K562 (cell line): ENCODE measurements at regions not wholly inside any gene's neighbourhood (a gene's known extent, or its start where the extent isn't known, plus 50 kb on each side); places are given as distances from the start of the nearest gene placed in this dataset.

Experiments
- ATAC-seq: fragments of 200-7000 bp; cut with Tn5 transposase; 3 replicates; pipeline ENCODE4 v1.9.1; 2020; ENCODE audit warnings: moderate library complexity
- BruUV-seq: library from RNA; stranded (reverse); fragments of 400-500 nt; replicated peaks from 2 replicates; lab custom pipeline; 2021; lab: Mats Ljungman, UMichigan
- CTCF ChIA-PET: fragments of 300-600 bp; formaldehyde crosslinking; extraction: SDS; loops from one replicate; lab custom pipeline; 2021; ENCODE audit warnings: low intra/inter-chr PET ratio; lab: Yijun Ruan, JAX
- POLR2A ChIA-PET: fragments of 300-600, 350-650 bp; sonication (Branson Sonifier 250); formaldehyde crosslinking; extraction: SDS; loops from one replicate; lab custom pipeline; 2021; ENCODE audit warnings: antibody characterized with exemption, inconsistent platforms; lab: Yijun Ruan, JAX
- DNase-seq, 4 experiments: peaks; one replicate each; pipeline versions ENCODE4 v3.0.0 to v3.0.0-alpha.2; 2011 to 2018; ENCODE audit warnings: low spot score in 3 of 4, mixed read lengths in 3 of 4; ENCODE audit errors: extremely low read depth in 1 of 4
- FAIRE-seq: peaks from 2 replicates; lab custom pipeline; 2011; peaks lifted over from hg19 to GRCh38; lab: Jason Lieb, UNC
- H2AFZ ChIP-seq: 2 replicates; pipeline ENCODE4 v1.6.0; 2011; ENCODE audit warnings: low read depth, low read length, control low read depth, inconsistent platforms
- H3K27ac ChIP-seq: fragments of 200-600 bp; 3 replicates; pipeline ENCODE4 v1.8.0; 2011; ENCODE audit warnings: low read depth, mild to moderate bottlenecking, control low read depth, inconsistent platforms, low read length, moderate library complexity, mixed read lengths; ENCODE audit errors: extremely low read depth
- H3K27me3 ChIP-seq, 2 experiments: fragments of 300-600 bp in 1 of 2; 2 replicates in 1 of 2; 3 replicates in 1 of 2; pipeline versions ENCODE4 v1.6.0 to v1.8.0; 2011; ENCODE audit warnings: inconsistent platforms in 2 of 2, low read length in 2 of 2, mild to moderate bottlenecking in 1 of 2, mixed read lengths in 1 of 2, moderate library complexity in 1 of 2; ENCODE audit not compliant: control insufficient read depth in 2 of 2, insufficient read depth in 2 of 2
- H3K36me3 ChIP-seq: fragments of 300-600 bp; 3 replicates; pipeline ENCODE4 v1.8.0; 2011; ENCODE audit warnings: mild to moderate bottlenecking, low read length, inconsistent platforms; ENCODE audit not compliant: control insufficient read depth, insufficient read depth
- H3K4me1 ChIP-seq, 2 experiments: fragments of 200-600 bp in 1 of 2; replicated peaks in 1 of 2; 2 replicates in 1 of 2; 3 replicates in 1 of 2; pipeline versions ENCODE4 v1.5.1 to v1.8.0; 2011; ENCODE audit warnings: inconsistent platforms in 2 of 2, low read length in 2 of 2, mild to moderate bottlenecking in 1 of 2, mixed read lengths in 1 of 2, moderate library complexity in 1 of 2; ENCODE audit not compliant: control insufficient read depth in 2 of 2, insufficient read depth in 2 of 2
- H3K4me2 ChIP-seq: 2 replicates; pipeline ENCODE4 v1.6.1; 2011; ENCODE audit warnings: low read length, control low read depth, inconsistent platforms, mixed read lengths; ENCODE audit not compliant: insufficient read depth
- H3K4me3 ChIP-seq: fragments of 200-600 bp; sonication (generic), shearing (Covaris generic); 2 replicates; pipeline ENCODE4 v1.5.1; 2016; ENCODE audit warnings: control low read depth, inconsistent platforms
- H3K79me2 ChIP-seq: fragments of 200-600 bp; 3 replicates; pipeline ENCODE4 v1.8.0; 2011; ENCODE audit warnings: low read length, inconsistent platforms; ENCODE audit not compliant: control insufficient read depth, insufficient read depth
- H3K9ac ChIP-seq, 2 experiments: 2 replicates each; pipeline versions ENCODE4 v1.6.0 to v1.6.1; 2011; ENCODE audit warnings: low read depth in 2 of 2, low read length in 2 of 2, control low read depth in 1 of 2, inconsistent platforms in 1 of 2, mild to moderate bottlenecking in 1 of 2, mixed read lengths in 1 of 2; ENCODE audit not compliant: insufficient read depth in 1 of 2
- H3K9me1 ChIP-seq: one replicate; pipeline ENCODE4 v1.6.0; 2011; ENCODE audit warnings: inconsistent platforms, mild to moderate bottlenecking, low read length, moderate library complexity; ENCODE audit not compliant: control insufficient read depth, insufficient read depth
- H3K9me3 ChIP-seq: replicated peaks from 2 replicates; pipeline ENCODE4 v1.5.1; 2011; ENCODE audit warnings: low read depth, low read length, inconsistent platforms; ENCODE audit not compliant: control insufficient read depth, insufficient read depth
- H4K20me1 ChIP-seq: replicated peaks from 2 replicates; pipeline ENCODE4 v1.6.1; 2011; ENCODE audit warnings: low read length, inconsistent platforms, mixed read lengths; ENCODE audit not compliant: control insufficient read depth, insufficient read depth
- FIP1L1 ChIP-seq: fragments of 200-400 bp; formaldehyde crosslinking; IDR thresholded peaks from 2 replicates; pipeline ENCODE4 v1.6.1; 2018; ENCODE audit warnings: mild to moderate bottlenecking, low read depth, low read length; ENCODE audit not compliant: poor library complexity, severe bottlenecking
- NFIX ChIP-seq: fragments of 250-450 bp; sonication (Bioruptor Pico); IDR thresholded peaks from 2 replicates; pipeline ENCODE4 v1.4.0; 2020; ENCODE audit warnings: low read depth, mild to moderate bottlenecking, moderate library complexity
- NR4A1 ChIP-seq, 2 experiments: fragments of 250-450 bp in 1 of 2; fragments of 450-650 bp in 1 of 2; sonication (Bioruptor Pico) in 1 of 2; IDR thresholded peaks; 2 replicates each; pipeline versions ENCODE4 v1.4.0 to v1.6.1; 2016 to 2020; ENCODE audit warnings: mild to moderate bottlenecking in 2 of 2, missing compliant biosample characterization in 1 of 2, missing genetic modification characterization in 1 of 2, moderate library complexity in 1 of 2
- PHB2 ChIP-seq: fragments of 450-650 bp; IDR thresholded peaks from 2 replicates; pipeline ENCODE4 v1.6.1; 2017; ENCODE audit warnings: low read depth
- PTRF ChIP-seq: fragments of 450-650 bp; IDR thresholded peaks from 2 replicates; pipeline ENCODE4 v1.6.1; 2016; ENCODE audit warnings: mild to moderate bottlenecking, missing genetic modification characterization, missing compliant biosample characterization
- TCF3 ChIP-seq: sonication (generic); formaldehyde crosslinking; IDR thresholded peaks from 2 replicates; pipeline ENCODE4 v1.4.0; 2020; ENCODE audit warnings: mild to moderate bottlenecking, missing genetic modification reagents
- XRCC3 ChIP-seq: fragments of 450-650 bp; IDR thresholded peaks from 2 replicates; pipeline ENCODE4 v1.6.1; 2017; ENCODE audit warnings: mild to moderate bottlenecking, moderate library complexity
- ZNF431 ChIP-seq: sonication (generic); formaldehyde crosslinking; IDR thresholded peaks from 2 replicates; pipeline ENCODE4 v1.8.0; 2022; ENCODE audit warnings: mild to moderate bottlenecking, missing genetic modification reagents
- ZNF696 ChIP-seq: fragments of 250-450 bp; sonication (Bioruptor Pico); conservative IDR thresholded peaks from 2 replicates; pipeline ENCODE4 v1.4.0; 2020; ENCODE audit warnings: mild to moderate bottlenecking, moderate library complexity
- WGBS: fragments of 100-300 bp; shearing (Covaris generic); methylation state at CpG from one replicate; pipeline ENCODE4 v1.1.6; 2016; ENCODE audit warnings: low coverage, mixed read lengths; ENCODE audit not compliant: insufficient coverage; ENCODE audit errors: missing lambda C conversion rate; 5-methylcytosine and 5-hydroxymethylcytosine counted together
- in situ Hi-C: fragments of 300-500 bp; cut with MboI; formaldehyde crosslinking; loops from 4 replicates; pipeline ENCODE4 v1.15.0; 2018; ENCODE audit warnings: inconsistent platforms, mixed read lengths
- intact Hi-C: fragments of 100-400 bp; cut with micrococcal nuclease; formaldehyde crosslinking; loops from 2 replicates; pipeline ENCODE4 v1.14.2; 2022
- TF ChIP-seq, protein P1 (sequence below), 2 experiments: fragments of 450-650 bp; IDR thresholded peaks; 2 replicates each; pipeline ENCODE4 v1.6.1; 2016
- TF ChIP-seq, protein P2 (sequence below): fragments of 150-350 bp; conservative IDR thresholded peaks from 2 replicates; pipeline ENCODE4 v1.6.1; 2014; ENCODE audit warnings: low read length

DNA sequence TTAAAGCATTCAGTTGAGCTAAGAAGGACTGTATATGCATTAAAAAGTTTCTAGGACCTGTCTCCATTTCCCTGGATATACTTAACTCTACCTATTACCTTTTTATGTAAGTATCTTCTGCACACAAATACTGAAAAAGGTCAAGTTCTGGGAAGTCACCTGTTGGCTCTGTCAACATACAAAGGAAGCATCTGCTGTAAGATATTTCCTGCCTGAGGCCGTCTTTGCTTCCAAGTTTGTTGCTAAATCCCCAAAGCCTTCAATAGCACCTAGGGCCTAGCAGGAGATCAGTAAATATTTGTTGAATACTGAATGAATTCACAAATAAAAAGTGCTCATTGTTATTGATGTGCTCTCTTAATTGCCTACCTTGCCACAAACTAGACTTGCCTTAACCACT lies 188.4 kb downstream of the DUSP6 start:
- H3K4me2 ChIP-seq: no peak overlapping the region
- no TSS peak for BruUV-seq
- H3K9me3 ChIP-seq: no peaks in the 10 kb centered on the region
- H3K36me3 ChIP-seq: no peaks in the 10 kb centered on the region
- CTCF ChIA-PET: no interaction called here
- no peak overlapping the region for H3K4me3 ChIP-seq
- intact Hi-C loops: no loop called here
- FAIRE-seq (no peak), DNase-seq (no peak)
- H3K27ac ChIP-seq: no peak overlapping the region
- no peaks in the 10 kb centered on the region for H3K9me1 ChIP-seq
- 23% methylated on average over 1 of the region's 1 CpG for WGBS
- no peaks in the 10 kb centered on the region for H3K27me3 ChIP-seq
- H3K79me2 ChIP-seq: no peaks in the 10 kb centered on the region
- TF ChIP-seq PTRF (tag) (no peak), ZNF696 (no peak), NR4A1 (CRISPR knock-in tag; IDR thresholded peaks at IDR 0.05) (no peak), NR4A1 (tag; IDR thresholded peaks at IDR 0.05) (no peak), ZNF431 (CRISPR knock-in tag) (no peak), PHB2 (no peak), XRCC3 (no peak), NFIX (CRISPR knock-in tag) (no peak), FIP1L1 (no peak), TCF3 (no peak)
- TF ChIP-seq, protein P1, sequence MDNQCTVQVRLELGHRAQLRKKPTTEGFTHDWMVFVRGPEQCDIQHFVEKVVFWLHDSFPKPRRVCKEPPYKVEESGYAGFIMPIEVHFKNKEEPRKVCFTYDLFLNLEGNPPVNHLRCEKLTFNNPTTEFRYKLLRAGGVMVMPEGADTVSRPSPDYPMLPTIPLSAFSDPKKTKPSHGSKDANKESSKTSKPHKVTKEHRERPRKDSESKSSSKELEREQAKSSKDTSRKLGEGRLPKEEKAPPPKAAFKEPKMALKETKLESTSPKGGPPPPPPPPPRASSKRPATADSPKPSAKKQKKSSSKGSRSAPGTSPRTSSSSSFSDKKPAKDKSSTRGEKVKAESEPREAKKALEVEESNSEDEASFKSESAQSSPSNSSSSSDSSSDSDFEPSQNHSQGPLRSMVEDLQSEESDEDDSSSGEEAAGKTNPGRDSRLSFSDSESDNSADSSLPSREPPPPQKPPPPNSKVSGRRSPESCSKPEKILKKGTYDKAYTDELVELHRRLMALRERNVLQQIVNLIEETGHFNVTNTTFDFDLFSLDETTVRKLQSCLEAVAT (IDR thresholded peaks at IDR 0.05): no peak
- TF ChIP-seq, protein P2, sequence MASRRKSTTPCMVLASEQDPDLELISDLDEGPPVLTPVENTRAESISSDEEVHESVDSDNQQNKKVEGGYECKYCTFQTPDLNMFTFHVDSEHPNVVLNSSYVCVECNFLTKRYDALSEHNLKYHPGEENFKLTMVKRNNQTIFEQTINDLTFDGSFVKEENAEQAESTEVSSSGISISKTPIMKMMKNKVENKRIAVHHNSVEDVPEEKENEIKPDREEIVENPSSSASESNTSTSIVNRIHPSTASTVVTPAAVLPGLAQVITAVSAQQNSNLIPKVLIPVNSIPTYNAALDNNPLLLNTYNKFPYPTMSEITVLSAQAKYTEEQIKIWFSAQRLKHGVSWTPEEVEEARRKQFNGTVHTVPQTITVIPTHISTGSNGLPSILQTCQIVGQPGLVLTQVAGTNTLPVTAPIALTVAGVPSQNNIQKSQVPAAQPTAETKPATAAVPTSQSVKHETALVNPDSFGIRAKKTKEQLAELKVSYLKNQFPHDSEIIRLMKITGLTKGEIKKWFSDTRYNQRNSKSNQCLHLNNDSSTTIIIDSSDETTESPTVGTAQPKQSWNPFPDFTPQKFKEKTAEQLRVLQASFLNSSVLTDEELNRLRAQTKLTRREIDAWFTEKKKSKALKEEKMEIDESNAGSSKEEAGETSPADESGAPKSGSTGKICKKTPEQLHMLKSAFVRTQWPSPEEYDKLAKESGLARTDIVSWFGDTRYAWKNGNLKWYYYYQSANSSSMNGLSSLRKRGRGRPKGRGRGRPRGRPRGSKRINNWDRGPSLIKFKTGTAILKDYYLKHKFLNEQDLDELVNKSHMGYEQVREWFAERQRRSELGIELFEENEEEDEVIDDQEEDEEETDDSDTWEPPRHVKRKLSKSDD: no peak
- TF ChIP-seq, all 486 proteins: peak for 0
- in situ Hi-C loops: no loop called here
- no peak for ATAC-seq
- POLR2A ChIA-PET: no interaction called here
- no peaks in the 10 kb centered on the region for H4K20me1 ChIP-seq
- no peak overlapping the region for H3K9ac ChIP-seq
- H3K4me1 ChIP-seq: no peaks in the 10 kb centered on the region; a peak in 1 of 5 replicates
- no peak overlapping the region for H2AFZ ChIP-seq
